ENCODE measurements at regions not wholly inside any gene's neighbourhood (a gene's known extent, or its start where the extent isn't known, plus 50 kb on each side); places are given as distances from the start of the nearest gene placed in this dataset.

DNA sequence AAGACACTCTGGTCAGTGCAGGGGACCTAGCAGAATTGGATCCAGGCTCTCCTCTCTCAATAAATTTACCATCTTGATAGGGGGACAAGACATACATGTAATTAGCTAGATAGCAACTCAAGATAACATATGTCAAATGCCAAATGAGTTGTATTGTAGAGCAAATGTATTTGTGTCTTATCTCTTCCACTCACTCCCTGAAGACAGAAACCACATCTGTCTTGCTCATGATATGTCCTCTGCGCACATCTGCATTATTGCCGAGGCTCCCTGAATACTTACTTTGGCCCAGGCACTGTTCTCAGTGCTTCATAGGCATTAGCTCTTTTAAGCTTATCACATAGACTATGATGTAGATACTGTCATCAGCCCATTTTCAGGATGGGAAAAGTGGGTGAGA is 122.9 kb upstream of the GATA6 start:
- CTCF ChIA-PET: interaction anchor here (0.6 kb wide), 1 partner anchor 80 kb away, joined by 3 read pairs; no protein-coding TSS in a partner anchor
- Histone ChIP-seq H2BK20ac (ENCODE audit: low read depth, low read length) (no peak overlapping the region), H4K91ac (ENCODE audit: insufficient read depth, low read depth, low read length) (no peak overlapping the region), H3K9me1 (ENCODE audit: insufficient read depth, low read length) (no peaks in the 10 kb centered on the region), H3K56ac (ENCODE audit: extremely low read depth, insufficient read depth, low read length) (no peak overlapping the region), H3K4me1 (ENCODE audit: control insufficient read depth, insufficient read depth, low read length) (no peaks in the 10 kb centered on the region), H2BK120ac (ENCODE audit: low read depth, low read length) (no peak overlapping the region), H3K9me3 (ENCODE audit: control insufficient read depth, insufficient read depth, low read length) (no peaks in the 10 kb centered on the region), H2AK9ac (replicated peaks; ENCODE audit: low read depth, low read length, poor library complexity) (no peak overlapping the region), H3K9ac (ENCODE audit: low read depth, low read length) (no peak overlapping the region), H2BK5ac (ENCODE audit: low read depth, low read length, poor library complexity, severe bottlenecking) (no peak overlapping the region), H2AFZ (replicated peaks; ENCODE audit: low read length, poor library complexity) (no peak overlapping the region), H3K27me3 (ENCODE audit: control insufficient read depth, insufficient read depth, low read length) (peaks cover 48% of the 10 kb centered on the region), H4K20me1 (ENCODE audit: insufficient read depth, low read length) (no peaks in the 10 kb centered on the region), H3K23ac (ENCODE audit: low read depth, low read length) (no peak overlapping the region), H3K4me2 (ENCODE audit: low read depth, low read length) (no peak overlapping the region), H3K4me3 (ENCODE audit: insufficient read depth, low read depth, low read length) (no peak overlapping the region), H3K14ac (replicated peaks; ENCODE audit: low read depth, low read length) (no peak overlapping the region), H4K8ac (ENCODE audit: low read depth in 2 of 2, low read length in 2 of 2) (no peak overlapping the region), H2AK5ac (ENCODE audit: low read depth, low read length) (no peak overlapping the region), H3K79me1 (ENCODE audit: low read depth in 1 of 2, low read length in 2 of 2) (no peaks in the 10 kb centered on the region), H3K36me3 (ENCODE audit: control insufficient read depth, insufficient read depth, low read length) (no peaks in the 10 kb centered on the region), H4K5ac (ENCODE audit: low read depth, low read length) (no peak overlapping the region), H2BK15ac (ENCODE audit: low read depth, low read length) (no peak overlapping the region), H3K27ac (ENCODE audit: insufficient read depth, low read length) (no peak overlapping the region), H3K18ac (ENCODE audit: low read depth, low read length) (no peak overlapping the region), H3K4ac (ENCODE audit: low read depth, low read length) (no peak overlapping the region)
- no CpG with 5 or more reads among the region's 2 CpGs for WGBS, 2 experiments (ENCODE audit: extremely low coverage in 2 of 2, insufficient read length in 1 of 2)
- ATAC-seq (ENCODE audit: low read depth): no peak
- intact Hi-C loops (cut with micrococcal nuclease) (no loop called here), dilution Hi-C loops (cut with HindIII; ENCODE audit: low sequenced_read_pairs, unreplicated experiment) (no loop called here), in situ Hi-C loops (cut with MboI; ENCODE audit: low sequenced_read_pairs) (no loop called here)
- POLR2A ChIA-PET (ENCODE audit: unreplicated experiment): no interaction called here
- no peak for TF ChIP-seq NFE2L2 (IDR thresholded peaks at IDR 0.05; ENCODE audit: low read depth, low read length)
- no peak for TF ChIP-seq RAD21 (IDR thresholded peaks at IDR 0.05; ENCODE audit: low read length)
- TF ChIP-seq FOS (IDR thresholded peaks at IDR 0.05; ENCODE audit: low read depth, low read length): no peak
- TF ChIP-seq, protein P1, sequence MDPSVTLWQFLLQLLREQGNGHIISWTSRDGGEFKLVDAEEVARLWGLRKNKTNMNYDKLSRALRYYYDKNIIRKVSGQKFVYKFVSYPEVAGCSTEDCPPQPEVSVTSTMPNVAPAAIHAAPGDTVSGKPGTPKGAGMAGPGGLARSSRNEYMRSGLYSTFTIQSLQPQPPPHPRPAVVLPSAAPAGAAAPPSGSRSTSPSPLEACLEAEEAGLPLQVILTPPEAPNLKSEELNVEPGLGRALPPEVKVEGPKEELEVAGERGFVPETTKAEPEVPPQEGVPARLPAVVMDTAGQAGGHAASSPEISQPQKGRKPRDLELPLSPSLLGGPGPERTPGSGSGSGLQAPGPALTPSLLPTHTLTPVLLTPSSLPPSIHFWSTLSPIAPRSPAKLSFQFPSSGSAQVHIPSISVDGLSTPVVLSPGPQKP (IDR thresholded peaks at IDR 0.05; ENCODE audit: borderline replicate concordance, low read depth, low read length): no peak
- TF ChIP-seq MXI1 (IDR thresholded peaks at IDR 0.05; ENCODE audit: borderline replicate concordance, low read depth, low read length): no peak
- TF ChIP-seq RFX5 (IDR thresholded peaks at IDR 0.05; ENCODE audit: low read depth, low read length): no peak
- no peak for TF ChIP-seq CHD1 (IDR thresholded peaks at IDR 0.05; ENCODE audit: low read depth, low read length)
- no peak for TF ChIP-seq BHLHE40 (IDR thresholded peaks at IDR 0.05; ENCODE audit: low read depth, low read length)
- TF ChIP-seq RCOR1 (IDR thresholded peaks at IDR 0.05; ENCODE audit: insufficient replicate concordance, low read length): no peak
- TF ChIP-seq MAFK (IDR thresholded peaks at IDR 0.05; ENCODE audit: low read depth, low read length): no peak
- TF ChIP-seq, protein P2, sequence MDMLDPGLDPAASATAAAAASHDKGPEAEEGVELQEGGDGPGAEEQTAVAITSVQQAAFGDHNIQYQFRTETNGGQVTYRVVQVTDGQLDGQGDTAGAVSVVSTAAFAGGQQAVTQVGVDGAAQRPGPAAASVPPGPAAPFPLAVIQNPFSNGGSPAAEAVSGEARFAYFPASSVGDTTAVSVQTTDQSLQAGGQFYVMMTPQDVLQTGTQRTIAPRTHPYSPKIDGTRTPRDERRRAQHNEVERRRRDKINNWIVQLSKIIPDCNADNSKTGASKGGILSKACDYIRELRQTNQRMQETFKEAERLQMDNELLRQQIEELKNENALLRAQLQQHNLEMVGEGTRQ (IDR thresholded peaks at IDR 0.05; ENCODE audit: low read depth, low read length): no peak
- TF ChIP-seq CEBPB (IDR thresholded peaks at IDR 0.05; ENCODE audit: low read depth, low read length): no peak
- TF ChIP-seq, protein P3, sequence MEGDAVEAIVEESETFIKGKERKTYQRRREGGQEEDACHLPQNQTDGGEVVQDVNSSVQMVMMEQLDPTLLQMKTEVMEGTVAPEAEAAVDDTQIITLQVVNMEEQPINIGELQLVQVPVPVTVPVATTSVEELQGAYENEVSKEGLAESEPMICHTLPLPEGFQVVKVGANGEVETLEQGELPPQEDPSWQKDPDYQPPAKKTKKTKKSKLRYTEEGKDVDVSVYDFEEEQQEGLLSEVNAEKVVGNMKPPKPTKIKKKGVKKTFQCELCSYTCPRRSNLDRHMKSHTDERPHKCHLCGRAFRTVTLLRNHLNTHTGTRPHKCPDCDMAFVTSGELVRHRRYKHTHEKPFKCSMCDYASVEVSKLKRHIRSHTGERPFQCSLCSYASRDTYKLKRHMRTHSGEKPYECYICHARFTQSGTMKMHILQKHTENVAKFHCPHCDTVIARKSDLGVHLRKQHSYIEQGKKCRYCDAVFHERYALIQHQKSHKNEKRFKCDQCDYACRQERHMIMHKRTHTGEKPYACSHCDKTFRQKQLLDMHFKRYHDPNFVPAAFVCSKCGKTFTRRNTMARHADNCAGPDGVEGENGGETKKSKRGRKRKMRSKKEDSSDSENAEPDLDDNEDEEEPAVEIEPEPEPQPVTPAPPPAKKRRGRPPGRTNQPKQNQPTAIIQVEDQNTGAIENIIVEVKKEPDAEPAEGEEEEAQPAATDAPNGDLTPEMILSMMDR (conservative IDR thresholded peaks at IDR 0.05; ENCODE audit: low read depth, low read length): no peak
- TF ChIP-seq POLR2A (IDR thresholded peaks at IDR 0.05; ENCODE audit: low read depth, low read length): no peak
- no peak for TF ChIP-seq MAZ (IDR thresholded peaks at IDR 0.05; ENCODE audit: borderline replicate concordance, low read depth, low read length)
- TF ChIP-seq SMC3 (IDR thresholded peaks at IDR 0.05; ENCODE audit: low read depth, low read length): no peak
- BruUV-seq (replicated peaks): no TSS peak
- no peak for DNase-seq

All from IMR-90 (cell line).